Myocyte (in vitro differentiated cells): ENCODE measurements at regions not wholly inside any gene's neighbourhood (a gene's known extent, or its start where the extent isn't known, plus 50 kb on each side); places are given as distances from the start of the nearest gene placed in this dataset.

ENCODE experiments used
- DNase-seq: peaks from one replicate; pipeline ENCODE4 v3.0.0-alpha.2; 2012; ENCODE audit warnings: low read depth

DNA sequence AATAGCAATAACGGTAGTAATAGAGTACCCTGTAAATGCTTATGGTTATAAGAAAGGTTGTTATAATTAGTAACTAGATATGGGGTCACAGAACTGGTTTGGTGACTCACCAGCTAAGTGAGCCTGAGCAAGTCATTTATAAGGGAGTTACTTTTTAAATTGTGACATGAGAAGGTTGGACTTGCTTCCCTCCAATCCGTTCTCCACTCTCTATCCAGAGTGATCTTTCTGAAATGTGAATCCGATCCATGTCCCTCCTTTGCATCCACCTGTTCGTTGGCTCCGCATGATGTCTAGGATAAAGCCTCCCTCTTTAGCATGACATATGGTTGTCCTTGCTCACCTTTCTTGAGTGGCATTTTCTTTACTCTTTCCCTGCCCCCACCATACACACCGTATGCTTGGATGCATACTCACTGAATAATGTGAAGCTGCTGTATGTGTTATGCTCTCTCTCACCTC, 83.1 kb downstream of the CDC42EP3 start:
- peak; percentile 65 for DNase-seq

- no peak for DNase-seq
Measured at GRCh38 chr2:37589298-37589697, 82.1 kb downstream of the CDC42EP3 start.

DNA sequence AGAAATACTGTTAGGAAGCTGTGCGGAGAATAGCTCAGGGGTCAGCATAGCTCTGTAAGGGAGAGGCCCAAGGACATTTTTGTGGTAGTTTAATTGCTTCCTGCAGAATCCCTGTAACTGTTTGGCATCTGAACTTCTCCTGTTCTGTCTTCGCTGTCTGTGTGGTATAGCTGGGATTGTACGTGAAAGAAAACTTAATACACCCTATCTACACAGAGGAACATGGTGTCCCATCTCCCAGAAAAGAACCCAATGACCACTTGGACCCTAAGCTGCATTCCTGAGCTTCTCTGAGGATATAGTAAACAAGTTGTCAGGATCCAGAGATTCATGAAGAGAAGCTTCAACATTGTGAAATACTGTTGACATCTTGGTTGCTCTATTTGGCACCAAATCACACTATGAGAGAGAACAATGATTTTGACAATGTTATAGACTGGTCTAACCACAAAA, 81.3 kb downstream of the CDC42EP3 start:
- peak; percentile 90 for DNase-seq
